GM12878 (cell line): ENCODE measurements at regions not wholly inside any gene's neighbourhood (a gene's known extent, or its start where the extent isn't known, plus 50 kb on each side); places are given as distances from the start of the nearest gene placed in this dataset.

ENCODE experiments used
- ATAC-seq: fragments of 200-7000 bp; cut with Tn5 transposase; 3 replicates; pipeline ENCODE4 v1.9.1; 2020; ENCODE audit warnings: mild to moderate bottlenecking, moderate library complexity
- BruUV-seq: library from RNA; stranded (reverse); fragments of 400-500 nt; replicated peaks from 2 replicates; lab custom pipeline; 2021; lab: Mats Ljungman, UMichigan
- CTCF ChIA-PET: fragments of 300-600 bp; sonication (Branson Sonifier 250); formaldehyde crosslinking; extraction: SDS; loops from one replicate; lab custom pipeline; 2021; ENCODE audit warnings: inconsistent platforms; lab: Yijun Ruan, JAX
- POLR2A ChIA-PET: fragments of 350-600 bp; formaldehyde crosslinking; extraction: SDS; loops from one replicate; lab custom pipeline; 2021; ENCODE audit warnings: inconsistent platforms; lab: Charles Lee
- RAD21 ChIA-PET: fragments of 300-600 bp; sonication (Branson Sonifier 250); formaldehyde crosslinking; loops from one replicate; lab custom pipeline; 2023; ENCODE audit warnings: antibody characterized with exemption; ENCODE audit not compliant: unreplicated experiment; lab: Charles Lee
- SMC1A ChIA-PET: fragments of 300-600 bp; sonication (Branson Sonifier 250); formaldehyde crosslinking; loops from one replicate; lab custom pipeline; 2023; ENCODE audit not compliant: unreplicated experiment, uncharacterized antibody; lab: Charles Lee
- DNase-seq: peaks from one replicate; pipeline ENCODE4 v3.0.0-alpha.2; 2011; ENCODE audit warnings: low read depth, low spot score
- FAIRE-seq: peaks from 3 replicates; lab custom pipeline; 2011; peaks lifted over from hg19 to GRCh38; lab: Jason Lieb, UNC
- H2AFZ ChIP-seq: 2 replicates; pipeline ENCODE4 v1.6.0; 2011; ENCODE audit warnings: low read depth, low read length, control low read depth; ENCODE audit not compliant: control insufficient read depth
- H3K27ac ChIP-seq: 2 replicates; pipeline ENCODE4 v1.5.1; 2011; ENCODE audit warnings: control low read depth; ENCODE audit not compliant: control insufficient read depth, insufficient read depth
- H3K27me3 ChIP-seq, 2 experiments: replicated peaks in 1 of 2; 2 replicates each; pipeline versions ENCODE4 v1.6.0 to v1.6.1; 2011; ENCODE audit warnings: low read length in 1 of 2; ENCODE audit not compliant: control insufficient read depth in 2 of 2, insufficient read depth in 2 of 2
- H3K36me3 ChIP-seq, 2 experiments: 2 replicates each; pipeline ENCODE4 v1.5.1; 2011; ENCODE audit warnings: low read length in 1 of 2; ENCODE audit not compliant: control insufficient read depth in 2 of 2, insufficient read depth in 2 of 2
- H3K4me1 ChIP-seq: 2 replicates; pipeline ENCODE4 v1.6.1; 2011; ENCODE audit warnings: mild to moderate bottlenecking, low read length, moderate library complexity, mixed read lengths; ENCODE audit not compliant: control insufficient read depth, insufficient read depth
- H3K4me2 ChIP-seq: 2 replicates; pipeline ENCODE4 v1.6.0; 2011; ENCODE audit warnings: control low read depth; ENCODE audit not compliant: control insufficient read depth, insufficient read depth
- H3K4me3 ChIP-seq: fragments of 200-600 bp; sonication (generic); 2 replicates; pipeline ENCODE4 v1.5.1; 2016
- H3K79me2 ChIP-seq: 2 replicates; pipeline ENCODE4 v1.6.0; 2011; ENCODE audit warnings: low read length; ENCODE audit not compliant: control insufficient read depth, insufficient read depth
- H3K9ac ChIP-seq: 2 replicates; pipeline ENCODE4 v1.8.0; 2011; ENCODE audit warnings: low read length, control low read depth, mixed read lengths; ENCODE audit not compliant: control insufficient read depth, insufficient read depth
- H3K9me3 ChIP-seq: replicated peaks from 3 replicates; pipeline ENCODE4 v1.5.1; 2011; ENCODE audit warnings: mild to moderate bottlenecking, low read length; ENCODE audit not compliant: control insufficient read depth, insufficient read depth
- H4K20me1 ChIP-seq: 2 replicates; pipeline ENCODE4 v1.6.0; 2011; ENCODE audit not compliant: control insufficient read depth, insufficient read depth
- HDAC2 ChIP-seq: fragments of 200-600 bp; sonication (generic); IDR thresholded peaks from 2 replicates; pipeline ENCODE4 v1.6.1; 2017
- NBN ChIP-seq: fragments of 450-650 bp; IDR thresholded peaks from 2 replicates; pipeline ENCODE4 v1.6.1; 2016
- SUZ12 ChIP-seq: fragments of 200-600 bp; sonication (generic); IDR thresholded peaks from one replicate; pipeline ENCODE4 v1.6.1; 2018; ENCODE audit warnings: antibody characterized with exemption, mild to moderate bottlenecking; ENCODE audit not compliant: unreplicated experiment
- WGBS: methylation state at CpG from one replicate; pipeline ENCODE4 v1.1.6; 2016; ENCODE audit warnings: low lambda C conversion rate; ENCODE audit not compliant: insufficient replicate concordance, insufficient coverage; ENCODE audit errors: missing lambda C conversion rate; 5-methylcytosine and 5-hydroxymethylcytosine counted together
- in situ Hi-C: fragments of 300-500 bp; cut with MboI; formaldehyde crosslinking; loops from 9 replicates; pipeline ENCODE4 v1.14.3; 2018; ENCODE audit warnings: mixed read lengths
- intact Hi-C: fragments of 100-400 bp; cut with micrococcal nuclease; formaldehyde crosslinking; loops from one replicate; pipeline ENCODE4 v1.14.2; 2022; ENCODE audit not compliant: unreplicated experiment
- TF ChIP-seq, protein P1 (sequence below): fragments of 150-350 bp; IDR thresholded peaks from 2 replicates; pipeline ENCODE4 v1.6.1; 2014; ENCODE audit warnings: mild to moderate bottlenecking, low read depth, low read length
- TF ChIP-seq, protein P2 (sequence below): fragments of 450-650 bp; IDR thresholded peaks from 2 replicates; pipeline ENCODE4 v1.6.1; 2017; ENCODE audit warnings: mild to moderate bottlenecking, moderate library complexity
- TF ChIP-seq, protein P3 (sequence below): IDR thresholded peaks from 2 replicates; pipeline ENCODE4 v1.6.1; 2012; ENCODE audit warnings: low read depth, low read length, improper control_type of control experiment

DNA sequence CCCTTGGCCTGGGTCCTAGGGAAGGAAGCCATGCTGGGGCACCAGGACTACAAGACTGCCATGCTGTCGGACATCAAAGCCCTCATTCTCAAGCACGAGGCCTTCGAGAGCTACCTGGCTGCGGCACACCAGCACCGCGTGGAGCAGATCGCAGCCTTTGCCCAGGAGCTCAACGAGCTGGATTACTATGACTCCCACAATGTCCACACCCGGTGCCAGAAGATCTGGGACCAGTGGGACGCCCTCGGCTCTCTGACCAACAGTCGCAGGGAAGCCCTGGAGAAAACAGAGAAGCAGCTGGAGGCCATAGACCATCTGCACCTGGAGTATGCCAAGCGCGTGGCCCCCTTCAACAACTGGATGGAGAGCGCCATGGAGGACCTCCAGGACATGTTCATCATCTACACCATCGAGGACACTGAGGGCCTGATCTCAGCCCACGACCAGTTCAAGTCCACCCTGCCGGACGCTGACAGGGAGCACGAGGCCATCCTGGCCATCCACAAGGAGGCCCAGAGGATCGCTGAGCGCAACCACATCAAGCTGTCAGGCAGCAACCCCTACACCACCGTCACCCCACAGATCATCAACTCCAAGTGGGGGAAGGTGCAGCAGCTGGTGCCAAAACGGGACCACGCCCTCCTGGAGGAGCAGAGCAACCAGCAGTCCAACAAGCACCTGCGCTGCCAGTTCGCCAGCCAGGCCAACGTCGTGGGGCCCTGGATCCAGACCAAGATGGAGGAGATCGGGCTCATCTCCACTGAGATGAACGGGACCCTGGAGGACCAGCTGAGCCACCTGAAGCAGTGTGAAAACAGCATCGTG is 487.0 kb downstream of the TRAM1L1 start:
- no peak for FAIRE-seq
- WGBS: 59% methylated on average over 32 of the region's 32 CpGs
- DNase-seq: no peak
- Histone ChIP-seq H3K4me3 (no peak overlapping the region), H3K27ac (no peak overlapping the region), H4K20me1 (no peaks in the 10 kb centered on the region), H3K79me2 (no peaks in the 10 kb centered on the region), H3K27me3 (no peaks in the 10 kb centered on the region), H3K9me3 (no peaks in the 10 kb centered on the region), H3K4me1 (no peaks in the 10 kb centered on the region), H3K9ac (no peak overlapping the region), H2AFZ (no peak overlapping the region), H3K36me3 (no peaks in the 10 kb centered on the region), H3K4me2 (no peak overlapping the region)
- TF ChIP-seq SUZ12 (no peak), HDAC2 (no peak), NBN (no peak)
- TF ChIP-seq, protein P1, sequence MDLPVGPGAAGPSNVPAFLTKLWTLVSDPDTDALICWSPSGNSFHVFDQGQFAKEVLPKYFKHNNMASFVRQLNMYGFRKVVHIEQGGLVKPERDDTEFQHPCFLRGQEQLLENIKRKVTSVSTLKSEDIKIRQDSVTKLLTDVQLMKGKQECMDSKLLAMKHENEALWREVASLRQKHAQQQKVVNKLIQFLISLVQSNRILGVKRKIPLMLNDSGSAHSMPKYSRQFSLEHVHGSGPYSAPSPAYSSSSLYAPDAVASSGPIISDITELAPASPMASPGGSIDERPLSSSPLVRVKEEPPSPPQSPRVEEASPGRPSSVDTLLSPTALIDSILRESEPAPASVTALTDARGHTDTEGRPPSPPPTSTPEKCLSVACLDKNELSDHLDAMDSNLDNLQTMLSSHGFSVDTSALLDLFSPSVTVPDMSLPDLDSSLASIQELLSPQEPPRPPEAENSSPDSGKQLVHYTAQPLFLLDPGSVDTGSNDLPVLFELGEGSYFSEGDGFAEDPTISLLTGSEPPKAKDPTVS: no peak
- TF ChIP-seq, protein P2, sequence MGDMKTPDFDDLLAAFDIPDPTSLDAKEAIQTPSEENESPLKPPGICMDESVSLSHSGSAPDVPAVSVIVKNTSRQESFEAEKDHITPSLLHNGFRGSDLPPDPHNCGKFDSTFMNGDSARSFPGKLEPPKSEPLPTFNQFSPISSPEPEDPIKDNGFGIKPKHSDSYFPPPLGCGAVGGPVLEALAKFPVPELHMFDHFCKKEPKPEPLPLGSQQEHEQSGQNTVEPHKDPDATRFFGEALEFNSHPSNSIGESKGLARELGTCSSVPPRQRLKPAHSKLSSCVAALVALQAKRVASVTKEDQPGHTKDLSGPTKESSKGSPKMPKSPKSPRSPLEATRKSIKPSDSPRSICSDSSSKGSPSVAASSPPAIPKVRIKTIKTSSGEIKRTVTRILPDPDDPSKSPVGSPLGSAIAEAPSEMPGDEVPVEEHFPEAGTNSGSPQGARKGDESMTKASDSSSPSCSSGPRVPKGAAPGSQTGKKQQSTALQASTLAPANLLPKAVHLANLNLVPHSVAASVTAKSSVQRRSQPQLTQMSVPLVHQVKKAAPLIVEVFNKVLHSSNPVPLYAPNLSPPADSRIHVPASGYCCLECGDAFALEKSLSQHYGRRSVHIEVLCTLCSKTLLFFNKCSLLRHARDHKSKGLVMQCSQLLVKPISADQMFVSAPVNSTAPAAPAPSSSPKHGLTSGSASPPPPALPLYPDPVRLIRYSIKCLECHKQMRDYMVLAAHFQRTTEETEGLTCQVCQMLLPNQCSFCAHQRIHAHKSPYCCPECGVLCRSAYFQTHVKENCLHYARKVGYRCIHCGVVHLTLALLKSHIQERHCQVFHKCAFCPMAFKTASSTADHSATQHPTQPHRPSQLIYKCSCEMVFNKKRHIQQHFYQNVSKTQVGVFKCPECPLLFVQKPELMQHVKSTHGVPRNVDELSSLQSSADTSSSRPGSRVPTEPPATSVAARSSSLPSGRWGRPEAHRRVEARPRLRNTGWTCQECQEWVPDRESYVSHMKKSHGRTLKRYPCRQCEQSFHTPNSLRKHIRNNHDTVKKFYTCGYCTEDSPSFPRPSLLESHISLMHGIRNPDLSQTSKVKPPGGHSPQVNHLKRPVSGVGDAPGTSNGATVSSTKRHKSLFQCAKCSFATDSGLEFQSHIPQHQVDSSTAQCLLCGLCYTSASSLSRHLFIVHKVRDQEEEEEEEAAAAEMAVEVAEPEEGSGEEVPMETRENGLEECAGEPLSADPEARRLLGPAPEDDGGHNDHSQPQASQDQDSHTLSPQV: no peak
- TF ChIP-seq, protein P3, sequence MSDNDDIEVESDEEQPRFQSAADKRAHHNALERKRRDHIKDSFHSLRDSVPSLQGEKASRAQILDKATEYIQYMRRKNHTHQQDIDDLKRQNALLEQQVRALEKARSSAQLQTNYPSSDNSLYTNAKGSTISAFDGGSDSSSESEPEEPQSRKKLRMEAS: no peak
- no peak for ATAC-seq
- SMC1A ChIA-PET: no interaction called here
- POLR2A ChIA-PET: no interaction called here
- BruUV-seq: no TSS peak
- RAD21 ChIA-PET: no interaction called here
- in situ Hi-C loops (no loop called here), intact Hi-C loops (no loop called here)
- CTCF ChIA-PET: no interaction called here
